ENCODE measurements at regions not wholly inside any gene's neighbourhood (a gene's known extent, or its start where the extent isn't known, plus 50 kb on each side); places are given as distances from the start of the nearest gene placed in this dataset.

DNA sequence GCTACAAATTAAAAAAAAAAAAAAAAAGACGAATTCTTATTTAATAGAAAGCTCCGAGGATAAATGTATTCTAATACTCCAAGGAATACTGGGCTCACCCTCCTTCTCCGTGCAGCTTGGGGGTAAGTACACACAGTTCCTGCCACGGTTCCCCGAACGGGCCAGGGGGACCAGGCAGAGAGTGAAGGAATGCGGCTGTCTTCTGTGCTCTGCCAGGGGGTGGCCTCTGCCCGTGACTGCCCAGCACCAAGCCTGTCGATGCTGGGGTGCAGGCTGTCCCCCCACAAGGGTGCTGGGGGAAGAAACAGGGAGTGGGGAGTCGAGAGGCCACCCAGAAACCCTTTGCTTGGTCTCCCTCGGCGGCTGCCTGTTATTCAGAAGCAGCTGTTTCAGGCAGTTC is 410.1 kb upstream of the IRX1 start:
- no peak for DNase-seq
- intact Hi-C loops (cut with micrococcal nuclease; ENCODE audit: unreplicated experiment), result no loop called here
- Histone ChIP-seq H4K20me1 (ENCODE audit: insufficient read depth) (no peaks in the 10 kb centered on the region), H3K4me3 (no peak overlapping the region), H2AFZ (no peak overlapping the region), H3K9me3 (ENCODE audit: insufficient read depth, low read depth) (no peaks in the 10 kb centered on the region), H3K4me1 (replicated peaks; ENCODE audit: insufficient read depth) (no peaks in the 10 kb centered on the region), H3F3A (ENCODE audit: insufficient read depth, low read depth) (no peaks in the 10 kb centered on the region), H3K79me2 (ENCODE audit: low read depth) (no peaks in the 10 kb centered on the region), H3K9me2 (ENCODE audit: insufficient read depth) (no peaks in the 10 kb centered on the region), H3K27me3 (ENCODE audit: insufficient read depth, low read depth) (peaks cover 97% of the 10 kb centered on the region), H3K4me2 (no peak overlapping the region), H3K36me3 (ENCODE audit: low read depth) (no peaks in the 10 kb centered on the region), H3K27ac (no peak overlapping the region)
- ChIA-PET CTCF (interaction anchor here (0.7 kb wide), 1 partner anchor 373 kb away, joined by 4 read pairs; no protein-coding TSS in a partner anchor), POLR2A (ENCODE audit: unreplicated experiment) (interaction anchor here (0.5 kb wide), 1 partner anchor 970 kb away, joined by 3 read pairs; no protein-coding TSS in a partner anchor)
- TF ChIP-seq, protein P1, sequence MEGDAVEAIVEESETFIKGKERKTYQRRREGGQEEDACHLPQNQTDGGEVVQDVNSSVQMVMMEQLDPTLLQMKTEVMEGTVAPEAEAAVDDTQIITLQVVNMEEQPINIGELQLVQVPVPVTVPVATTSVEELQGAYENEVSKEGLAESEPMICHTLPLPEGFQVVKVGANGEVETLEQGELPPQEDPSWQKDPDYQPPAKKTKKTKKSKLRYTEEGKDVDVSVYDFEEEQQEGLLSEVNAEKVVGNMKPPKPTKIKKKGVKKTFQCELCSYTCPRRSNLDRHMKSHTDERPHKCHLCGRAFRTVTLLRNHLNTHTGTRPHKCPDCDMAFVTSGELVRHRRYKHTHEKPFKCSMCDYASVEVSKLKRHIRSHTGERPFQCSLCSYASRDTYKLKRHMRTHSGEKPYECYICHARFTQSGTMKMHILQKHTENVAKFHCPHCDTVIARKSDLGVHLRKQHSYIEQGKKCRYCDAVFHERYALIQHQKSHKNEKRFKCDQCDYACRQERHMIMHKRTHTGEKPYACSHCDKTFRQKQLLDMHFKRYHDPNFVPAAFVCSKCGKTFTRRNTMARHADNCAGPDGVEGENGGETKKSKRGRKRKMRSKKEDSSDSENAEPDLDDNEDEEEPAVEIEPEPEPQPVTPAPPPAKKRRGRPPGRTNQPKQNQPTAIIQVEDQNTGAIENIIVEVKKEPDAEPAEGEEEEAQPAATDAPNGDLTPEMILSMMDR (conservative IDR thresholded peaks at IDR 0.05), result no peak
- no peak for TF ChIP-seq EZH2 (IDR thresholded peaks at IDR 0.05; ENCODE audit: low read depth)
- no TSS peak for BruUV-seq (replicated peaks)

DNA sequence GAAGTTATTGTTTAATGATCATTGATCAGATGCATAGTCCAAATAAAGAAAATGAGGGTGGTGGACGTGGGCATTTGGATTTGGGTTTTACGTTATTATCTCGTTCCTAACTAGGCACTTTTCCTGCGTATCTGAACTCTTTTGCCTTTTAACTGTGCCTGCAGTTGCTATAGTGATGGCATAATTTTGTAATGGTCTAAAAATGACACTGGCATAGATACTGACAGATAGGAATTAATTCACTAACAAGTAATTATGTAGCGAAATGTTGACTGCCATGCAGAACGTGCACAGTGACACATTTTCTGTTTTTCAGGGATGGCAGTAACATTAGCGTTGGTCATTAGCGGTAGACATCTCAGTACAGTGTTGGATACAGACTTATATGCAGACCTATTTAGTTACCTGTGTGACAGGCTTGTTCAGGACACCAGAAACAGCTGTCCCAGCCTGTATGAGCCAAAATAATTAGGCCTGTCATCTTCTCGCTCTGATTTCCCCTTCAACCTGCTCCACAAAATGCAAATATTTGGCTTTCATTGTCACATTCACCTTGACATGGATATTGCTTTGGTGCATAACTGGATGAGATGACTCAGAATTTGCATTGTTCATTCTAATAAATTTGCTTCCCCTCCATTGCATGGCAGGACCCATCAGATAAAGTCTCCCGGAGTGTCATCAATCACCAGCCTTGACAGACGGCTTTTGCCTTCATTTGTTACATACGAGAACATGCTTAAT is 413.3 kb upstream of the IRX1 start:
- Histone ChIP-seq H3K9me2 (ENCODE audit: insufficient read depth) (no peaks in the 10 kb centered on the region), H3K9me3 (ENCODE audit: insufficient read depth, low read depth) (no peaks in the 10 kb centered on the region), H3K4me1 (replicated peaks; ENCODE audit: insufficient read depth) (no peaks in the 10 kb centered on the region), H3K4me2 (no peak overlapping the region), H2AFZ (no peak overlapping the region), H3K4me3 (no peak overlapping the region), H3K27ac (no peak overlapping the region), H3K27me3 (ENCODE audit: insufficient read depth, low read depth) (peaks cover 100% of the 10 kb centered on the region), H3K79me2 (ENCODE audit: low read depth) (no peaks in the 10 kb centered on the region), H3F3A (ENCODE audit: insufficient read depth, low read depth) (no peaks in the 10 kb centered on the region), H4K20me1 (ENCODE audit: insufficient read depth) (no peaks in the 10 kb centered on the region), H3K36me3 (ENCODE audit: low read depth) (no peaks in the 10 kb centered on the region)
- TF ChIP-seq, protein P1 (conservative IDR thresholded peaks at IDR 0.05), result no peak
- no peak for TF ChIP-seq EZH2 (IDR thresholded peaks at IDR 0.05; ENCODE audit: low read depth)
- DNase-seq, result no peak
- BruUV-seq (replicated peaks), result no TSS peak
- ChIA-PET CTCF (no interaction called here), POLR2A (ENCODE audit: unreplicated experiment) (no interaction called here)
- intact Hi-C loops (cut with micrococcal nuclease; ENCODE audit: unreplicated experiment), result no loop called here

DNA sequence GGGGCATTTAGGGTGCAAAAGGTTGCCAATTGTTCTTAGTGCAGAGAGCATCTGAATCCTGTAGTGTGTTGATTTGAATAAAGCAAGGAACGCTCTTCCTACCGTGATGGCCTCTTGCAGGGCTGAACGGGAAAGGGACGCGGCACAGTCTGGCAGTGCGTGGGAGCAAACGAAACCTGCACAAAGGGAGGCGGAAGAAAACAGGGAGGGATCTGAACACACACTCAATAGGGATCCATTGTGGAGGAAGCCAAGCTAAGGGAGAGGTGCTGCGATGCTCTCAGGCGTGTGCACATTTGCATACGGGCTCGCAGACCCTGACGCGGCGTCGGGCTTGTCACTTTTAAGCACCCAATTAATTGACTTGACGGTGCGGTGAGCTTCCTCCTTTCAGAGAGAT is 414.0 kb upstream of the IRX1 start:
- ChIA-PET CTCF (no interaction called here), POLR2A (ENCODE audit: unreplicated experiment) (no interaction called here)
- no peaks in the 10 kb centered on the region for H3K9me3 ChIP-seq (ENCODE audit: insufficient read depth, low read depth)
- BruUV-seq (replicated peaks), result no TSS peak
- no peaks in the 10 kb centered on the region for H3K9me2 ChIP-seq (ENCODE audit: insufficient read depth)
- no peak overlapping the region for H3K27ac ChIP-seq
- no peak for DNase-seq
- no peak overlapping the region for H3K4me3 ChIP-seq
- H3K4me1 ChIP-seq (replicated peaks; ENCODE audit: insufficient read depth), result no peaks in the 10 kb centered on the region
- H3K79me2 ChIP-seq (ENCODE audit: low read depth), result no peaks in the 10 kb centered on the region
- H3K36me3 ChIP-seq (ENCODE audit: low read depth), result no peaks in the 10 kb centered on the region
- H2AFZ ChIP-seq, result no peak overlapping the region
- H3F3A ChIP-seq (ENCODE audit: insufficient read depth, low read depth), result no peaks in the 10 kb centered on the region
- H3K27me3 ChIP-seq (ENCODE audit: insufficient read depth, low read depth), result peaks cover 100% of the 10 kb centered on the region
- intact Hi-C loops (cut with micrococcal nuclease; ENCODE audit: unreplicated experiment), result no loop called here
- H4K20me1 ChIP-seq (ENCODE audit: insufficient read depth), result no peaks in the 10 kb centered on the region
- no peak overlapping the region for H3K4me2 ChIP-seq
- no peak for TF ChIP-seq EZH2 (IDR thresholded peaks at IDR 0.05; ENCODE audit: low read depth)
- TF ChIP-seq, protein P1 (conservative IDR thresholded peaks at IDR 0.05), result no peak
